Sigmoid colon (tissue), 4 donors: ENCODE measurements at regions not wholly inside any gene's neighbourhood (a gene's known extent, or its start where the extent isn't known, plus 50 kb on each side); places are given as distances from the start of the nearest gene placed in this dataset.

Source experiments
- CTCF ChIP-seq, 4 experiments: fragments of 450-650 bp in 3 of 4; fragments of 200-600 bp in 1 of 4; IDR thresholded peaks; one replicate each; pipeline ENCODE4 v1.5.1; 2016 to 2019; ENCODE audit warnings: antibody characterized with exemption in 4 of 4, mild to moderate bottlenecking in 3 of 4, moderate library complexity in 2 of 4
- EP300 ChIP-seq, 4 donors: sonication (generic); formaldehyde crosslinking; IDR thresholded peaks; one replicate each; pipeline ENCODE4 v1.6.1; 2017; ENCODE audit warnings: antibody characterized with exemption in 4 of 4
- POLR2A ChIP-seq, 2 donors: fragments of 450-650 bp; IDR thresholded peaks; one replicate each; pipeline ENCODE4 v1.6.1; 2016; ENCODE audit warnings: antibody characterized with exemption in 2 of 2, mild to moderate bottlenecking in 2 of 2, moderate library complexity in 2 of 2

DNA sequence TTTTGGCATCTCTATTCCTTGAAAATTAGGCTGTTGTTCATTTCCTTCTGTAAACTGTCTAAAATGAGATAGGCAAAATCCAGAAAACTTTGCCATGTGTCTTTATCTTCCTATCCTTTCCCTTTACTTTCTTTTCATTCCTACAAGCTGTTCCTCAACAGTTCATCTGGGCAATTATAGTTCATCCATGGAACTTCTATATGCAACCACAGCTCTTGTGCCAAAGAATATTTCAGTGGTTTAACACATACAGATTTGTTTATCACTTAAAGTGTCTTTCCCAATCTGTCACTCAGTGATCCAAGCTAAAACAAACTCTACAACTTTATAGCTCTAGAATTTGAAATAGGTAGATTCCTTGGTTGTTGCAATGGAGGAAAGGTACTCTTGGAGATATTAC is 230.3 kb upstream of the EPHA6 start:
- TF ChIP-seq CTCF (IDR thresholded peaks at IDR 0.05) (no peak), POLR2A (IDR thresholded peaks at IDR 0.05) (no peak), EP300 (IDR thresholded peaks at IDR 0.05) (no peak)
